SK-N-SH (cell line): ENCODE measurements at regions not wholly inside any gene's neighbourhood (a gene's known extent, or its start where the extent isn't known, plus 50 kb on each side); places are given as distances from the start of the nearest gene placed in this dataset.

ENCODE experiments used
- CTCF ChIA-PET: fragments of 300-600, 350-600 bp; formaldehyde crosslinking; extraction: SDS; loops from one replicate; lab custom pipeline; 2021; lab: Yijun Ruan, JAX
- POLR2A ChIA-PET: fragments of 350-600 bp; sonication (Branson Sonifier 250); formaldehyde crosslinking; extraction: SDS; loops from one replicate; lab custom pipeline; 2020; ENCODE audit warnings: antibody characterized with exemption, inconsistent platforms; lab: Yijun Ruan, JAX
- DNase-seq: peaks from one replicate; pipeline ENCODE4 v3.0.0; 2012
- H2AFZ ChIP-seq: fragments of 200-600 bp; sonication (generic); 2 replicates; pipeline ENCODE4 v1.8.1; 2016; ENCODE audit warnings: antibody characterized with exemption, mild to moderate bottlenecking, low read depth
- H3F3A ChIP-seq: fragments of 200-600 bp; sonication (generic); replicated peaks from 2 replicates; pipeline ENCODE3; 2016; ENCODE audit warnings: antibody characterized with exemption, mild to moderate bottlenecking; ENCODE audit not compliant: insufficient read depth
- H3K27ac ChIP-seq, 2 experiments: fragments of 200-500 bp in 1 of 2; fragments of 200-600 bp in 1 of 2; sonication (Bioruptor generic) in 1 of 2; sonication (generic), shearing (Covaris generic) in 1 of 2; 2 replicates each; pipeline versions ENCODE4 v1.5.1 to v1.6.1; 2014 to 2016; ENCODE audit warnings: low read depth in 2 of 2, inconsistent platforms in 1 of 2, low read length in 1 of 2, mild to moderate bottlenecking in 1 of 2, mixed read lengths in 1 of 2
- H3K27me3 ChIP-seq: fragments of 200-600 bp; sonication (generic), shearing (Covaris generic); 2 replicates; pipeline ENCODE4 v1.6.1; 2016; ENCODE audit warnings: mixed run types; ENCODE audit not compliant: insufficient read depth
- H3K36me3 ChIP-seq, 2 experiments: fragments of 200-500 bp in 1 of 2; fragments of 200-600 bp in 1 of 2; sonication (Bioruptor generic) in 1 of 2; sonication (generic) in 1 of 2; replicated peaks in 1 of 2; 2 replicates each; pipeline versions ENCODE3 to v1.5.1; 2014 to 2016; ENCODE audit warnings: low read length in 1 of 2, mild to moderate bottlenecking in 1 of 2; ENCODE audit not compliant: insufficient read depth in 2 of 2, control insufficient read depth in 1 of 2
- H3K4me1 ChIP-seq, 2 experiments: fragments of 200-500 bp in 1 of 2; fragments of 200-600 bp in 1 of 2; sonication (Bioruptor generic) in 1 of 2; sonication (generic), shearing (Covaris generic) in 1 of 2; 2 replicates each; pipeline versions ENCODE4 v1.5.1 to v1.6.1; 2014 to 2016; ENCODE audit warnings: low read depth in 1 of 2, low read length in 1 of 2, mixed run types in 1 of 2; ENCODE audit not compliant: insufficient read depth in 2 of 2, control insufficient read depth in 1 of 2
- H3K4me2 ChIP-seq: fragments of 200-600 bp; sonication (generic), shearing (Covaris generic); 2 replicates; pipeline ENCODE4 v1.6.1; 2017; ENCODE audit warnings: mixed run types
- H3K4me3 ChIP-seq, 2 experiments: fragments of 200-500 bp in 1 of 2; fragments of 200-600 bp in 1 of 2; sonication (Bioruptor generic) in 1 of 2; sonication (generic), shearing (Covaris generic) in 1 of 2; 2 replicates each; pipeline versions ENCODE4 v1.5.1 to v1.8.1; 2014 to 2016; ENCODE audit warnings: low read depth in 2 of 2, inconsistent platforms in 1 of 2, low read length in 1 of 2, mild to moderate bottlenecking in 1 of 2, mixed read lengths in 1 of 2, moderate library complexity in 1 of 2
- H3K79me2 ChIP-seq: fragments of 200-600 bp; sonication (generic); 2 replicates; pipeline ENCODE4 v1.8.1; 2017; ENCODE audit warnings: mild to moderate bottlenecking; ENCODE audit not compliant: insufficient read depth
- H3K9ac ChIP-seq: fragments of 200-600 bp; sonication (generic); 2 replicates; pipeline ENCODE4 v1.6.1; 2017; ENCODE audit warnings: mixed run types
- H3K9me2 ChIP-seq: fragments of 200-600 bp; sonication (generic); 2 replicates; pipeline ENCODE4 v1.6.1; 2017; ENCODE audit warnings: mixed run types
- H3K9me3 ChIP-seq: fragments of 200-600 bp; sonication (generic); 2 replicates; pipeline ENCODE4 v1.6.1; 2017; ENCODE audit warnings: mixed run types, mild to moderate bottlenecking, moderate library complexity
- H4K20me1 ChIP-seq: fragments of 200-600 bp; sonication (generic); 2 replicates; pipeline ENCODE4 v1.6.1; 2017; ENCODE audit warnings: mild to moderate bottlenecking, mixed run types; ENCODE audit not compliant: insufficient read depth
- CHD2 ChIP-seq: fragments of 150-350 bp; IDR thresholded peaks from 2 replicates; pipeline ENCODE4 v1.6.1; 2018; ENCODE audit warnings: low read length; ENCODE audit not compliant: partially characterized antibody
- CTCF ChIP-seq: fragments of 200-600 bp; sonication (generic); IDR thresholded peaks from 2 replicates; pipeline ENCODE4 v1.6.1; 2017; ENCODE audit warnings: antibody characterized with exemption, mild to moderate bottlenecking, moderate library complexity
- EZH2phosphoT487 ChIP-seq: fragments of 200-600 bp; sonication (generic); IDR thresholded peaks from 2 replicates; pipeline ENCODE4 v1.6.1; 2017; ENCODE audit warnings: low read depth, mixed run types, mild to moderate bottlenecking, antibody characterized with exemption, moderate library complexity, borderline replicate concordance
- FOXM1 ChIP-seq: IDR thresholded peaks from 2 replicates; pipeline ENCODE4 v1.4.0; 2012; ENCODE audit warnings: low read depth, mild to moderate bottlenecking
- GABPA ChIP-seq: IDR thresholded peaks from 2 replicates; pipeline ENCODE4 v1.4.0; 2012; ENCODE audit warnings: low read depth, mild to moderate bottlenecking
- GATA2 ChIP-seq: sonication (generic); formaldehyde crosslinking; IDR thresholded peaks from 2 replicates; pipeline ENCODE4 v1.5.0; 2020; ENCODE audit warnings: mild to moderate bottlenecking, missing genetic modification reagents
- MEF2A ChIP-seq: IDR thresholded peaks from 2 replicates; pipeline ENCODE4 v1.4.0; 2012; ENCODE audit warnings: low read depth, borderline replicate concordance
- RAD21 ChIP-seq: IDR thresholded peaks from 2 replicates; pipeline ENCODE4 v1.6.1; 2012; ENCODE audit warnings: mild to moderate bottlenecking, low read length
- RCOR1 ChIP-seq: fragments of 150-350 bp; IDR thresholded peaks from 2 replicates; pipeline ENCODE4 v1.6.1; 2017; ENCODE audit warnings: antibody characterized with exemption, low read length
- SMC3 ChIP-seq: IDR thresholded peaks from 2 replicates; pipeline ENCODE4 v1.6.1; 2012; ENCODE audit warnings: low read depth, low read length, improper control_type of control experiment
- TCF12 ChIP-seq: IDR thresholded peaks from 2 replicates; pipeline ENCODE4 v1.4.0; 2012
- USF2 ChIP-seq: fragments of 150-350 bp; IDR thresholded peaks from 2 replicates; pipeline ENCODE4 v1.6.1; 2017; ENCODE audit warnings: antibody characterized with exemption, low read length, low read depth, borderline replicate concordance
- YY1 ChIP-seq: IDR thresholded peaks from 2 replicates; pipeline ENCODE4 v1.4.0; 2012; ENCODE audit warnings: low read depth, mild to moderate bottlenecking
- ZBTB33 ChIP-seq: IDR thresholded peaks from 2 replicates; pipeline ENCODE4 v1.4.0; 2012; ENCODE audit warnings: low read depth, borderline replicate concordance
- WGBS: methylation state at CpG from one replicate; pipeline ENCODE4 v1.1.6; 2017; ENCODE audit warnings: low lambda C conversion rate; 5-methylcytosine and 5-hydroxymethylcytosine counted together

- no peak overlapping the region for H3K27ac ChIP-seq
- no peaks in the 10 kb centered on the region; a peak in 1 of 4 replicates for H3K4me1 ChIP-seq
- H3K4me3 ChIP-seq, result no peak overlapping the region
- H3K36me3 ChIP-seq, result no peaks in the 10 kb centered on the region
- H3F3A ChIP-seq, result no peaks in the 10 kb centered on the region
- H3K9ac ChIP-seq, result no peak overlapping the region
- no peak overlapping the region for H2AFZ ChIP-seq
- H3K79me2 ChIP-seq, result no peaks in the 10 kb centered on the region
- CTCF ChIA-PET, result interaction anchor here (0.8 to 1.2 kb wide), 4 partner anchors 9 to 1092 kb away, joined by 3 to 4 read pairs (median 3); no protein-coding TSS in a partner anchor
- H3K27me3 ChIP-seq, result no peaks in the 10 kb centered on the region
- TF ChIP-seq EZH2phosphoT487, result no peak
- TF ChIP-seq YY1, result no peak
- peak; percentile 37 for TF ChIP-seq SMC3
- TF ChIP-seq USF2, result no peak
- no peak for TF ChIP-seq CHD2
- no peak for TF ChIP-seq RCOR1
- TF ChIP-seq FOXM1, result no peak
- TF ChIP-seq RAD21, result peak; percentile 61
- TF ChIP-seq CTCF, result peak; percentile 78
- no peaks in the 10 kb centered on the region for H3K9me2 ChIP-seq
- H3K4me2 ChIP-seq, result no peak overlapping the region
- H3K9me3 ChIP-seq, result no peaks in the 10 kb centered on the region
- WGBS, result 12% methylated on average over 1 of the region's 1 CpG
- peak; percentile 21 for DNase-seq
- POLR2A ChIA-PET, result no interaction called here
- H4K20me1 ChIP-seq, result no peaks in the 10 kb centered on the region
Observed at GRCh38 chr13:63124863-63125262, 1709.2 kb upstream of the PCDH20 start.

- Histone ChIP-seq H3K4me2 (no peak overlapping the region), H3K36me3 (no peaks in the 10 kb centered on the region), H3K79me2 (no peaks in the 10 kb centered on the region), H2AFZ (no peak overlapping the region), H3K4me3 (no peak overlapping the region), H3K27ac (no peak overlapping the region)
- no peak for DNase-seq
- POLR2A ChIA-PET, result no interaction called here
- TF ChIP-seq FOXM1 (no peak), CHD2 (no peak), GATA2 (CRISPR knock-in tag) (no peak), YY1 (no peak), TCF12 (no peak), MEF2A (no peak), RAD21 (no peak), ZBTB33 (no peak), RCOR1 (no peak), GABPA (no peak)
- TF ChIP-seq, all 33 proteins: peak for 0
- Histone ChIP-seq H3K27me3 (no peaks in the 10 kb centered on the region), H3K4me1 (no peaks in the 10 kb centered on the region; a peak in 1 of 4 replicates), H3K9me2 (no peaks in the 10 kb centered on the region), H3F3A (no peaks in the 10 kb centered on the region), H3K9ac (no peak overlapping the region), H3K9me3 (no peaks in the 10 kb centered on the region), H4K20me1 (no peaks in the 10 kb centered on the region)
- WGBS, result 82% methylated on average over 2 of the region's 2 CpGs
- CTCF ChIA-PET, result interaction anchor here (0.8 kb wide), 1 partner anchor 800 kb away, joined by 3 read pairs; no protein-coding TSS in a partner anchor
Observed at GRCh38 chr13:63120883-63121282, 1705.2 kb upstream of the PCDH20 start.
